ENCODE measurements at regions not wholly inside any gene's neighbourhood (a gene's known extent, or its start where the extent isn't known, plus 50 kb on each side); places are given as distances from the start of the nearest gene placed in this dataset.

- H3K79me2 ChIP-seq (ENCODE audit: control insufficient read depth, insufficient read depth, low read length): no peaks in the 10 kb centered on the region
- no peak for FAIRE-seq
Measured at GRCh38 chr15:67915461-67916374, 75.9 kb upstream of the RNU6-1 start.

More at GRCh38 chr15:67915461-67916374, 75.9 kb upstream of the RNU6-1 start:
- Histone ChIP-seq H3K4me1 (ENCODE audit: control insufficient read depth, extremely low read depth, insufficient read depth, low read length) (no peaks in the 10 kb centered on the region), H3K27me3 (ENCODE audit: control insufficient read depth in 2 of 2, insufficient read depth in 2 of 2, low read length in 2 of 2) (peaks cover 8 to 13% of the 10 kb centered on the region in 2 experiments), H3K9me3 (replicated peaks; ENCODE audit: control insufficient read depth, insufficient read depth, low read length) (no peaks in the 10 kb centered on the region), H2AFZ (ENCODE audit: low read depth, low read length) (no peak overlapping the region), H3K36me3 (ENCODE audit: control insufficient read depth in 2 of 2, extremely low read depth in 1 of 2, insufficient read depth in 2 of 2, low read length in 2 of 2) (no peaks in the 10 kb centered on the region), H3K4me3 (replicated peaks in 1 of 3; ENCODE audit: insufficient read depth in 1 of 3, low read depth in 1 of 3, low read length in 3 of 3) (no peak overlapping the region), H3K9me1 (replicated peaks; ENCODE audit: control insufficient read depth, extremely low read depth, insufficient read depth, low read length) (no peaks in the 10 kb centered on the region), H3K27ac (ENCODE audit: insufficient read depth, low read depth, low read length) (no peak overlapping the region), H3K4me2 (ENCODE audit: insufficient read depth, low read length) (no peak overlapping the region), H3K9ac (replicated peaks; ENCODE audit: extremely low read depth, insufficient read depth, low read length) (no peak overlapping the region), H4K20me1 (replicated peaks; ENCODE audit: control insufficient read depth, extremely low read depth, insufficient read depth, low read length) (no peaks in the 10 kb centered on the region)
- ChIA-PET POLR2A (no interaction called here), CTCF (interaction anchor here (0.7 to 1.5 kb wide), 3 partner anchors 15 to 839 kb away, joined by 3 to 4 read pairs (median 4); no protein-coding TSS in a partner anchor)
- DNase-seq (ENCODE audit: low read depth, low spot score): peak; percentile 52
- dilution Hi-C loops (cut with MboI; ENCODE audit: extremely low pct_ligation_motif_present, low sequenced_read_pairs) (no loop called here), intact Hi-C loops (cut with micrococcal nuclease) (no loop called here)
- TF ChIP-seq CTCF (IDR thresholded peaks at IDR 0.05; ENCODE audit: extremely low read depth in 1 of 2, insufficient read depth in 1 of 2, low read depth in 1 of 2, low read length in 2 of 2) (no peak), JUN (IDR thresholded peaks at IDR 0.05; ENCODE audit: borderline replicate concordance, insufficient read depth, insufficient read length, low read depth) (no peak), MYC (IDR thresholded peaks at IDR 0.05; ENCODE audit: low read depth, low read length) (no peak), POLR2A (IDR thresholded peaks at IDR 0.05; ENCODE audit: low read depth, low read length) (no peak), GATA2 (IDR thresholded peaks at IDR 0.05; ENCODE audit: insufficient read depth, insufficient read length, low read depth, low read length) (no peak), POLR2AphosphoS5 (IDR thresholded peaks at IDR 0.05; ENCODE audit: insufficient read depth, low read depth, low read length) (no peak), EZH2 (IDR thresholded peaks at IDR 0.05; ENCODE audit: borderline replicate concordance, low read depth, low read length, severe bottlenecking) (no peak), FOS (IDR thresholded peaks at IDR 0.05; ENCODE audit: borderline replicate concordance, insufficient read depth, low read length) (no peak)
- TF ChIP-seq, protein P1, sequence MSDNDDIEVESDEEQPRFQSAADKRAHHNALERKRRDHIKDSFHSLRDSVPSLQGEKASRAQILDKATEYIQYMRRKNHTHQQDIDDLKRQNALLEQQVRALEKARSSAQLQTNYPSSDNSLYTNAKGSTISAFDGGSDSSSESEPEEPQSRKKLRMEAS (IDR thresholded peaks at IDR 0.05; ENCODE audit: insufficient read depth, insufficient read length): no peak
- no TSS peak for BruUV-seq (replicated peaks)
